MG63 (cell line): ENCODE measurements at regions not wholly inside any gene's neighbourhood (a gene's known extent, or its start where the extent isn't known, plus 50 kb on each side); places are given as distances from the start of the nearest gene placed in this dataset.
A peak's percentile ranks its signal among the peaks of the same experiment; 100 is the strongest.

Source experiments
- DNase-seq: peaks from one replicate; pipeline ENCODE4 v3.0.0-alpha.2; 2020
- H3K27me3 ChIP-seq: fragments of 250-450 bp; sonication (Bioruptor Pico); 2 replicates; pipeline ENCODE4 v1.5.1; 2020; ENCODE audit warnings: mild to moderate bottlenecking, moderate library complexity
- H3K36me3 ChIP-seq: fragments of 250-450 bp; sonication (Bioruptor Pico); 2 replicates; pipeline ENCODE4 v1.5.1; 2020; ENCODE audit warnings: mild to moderate bottlenecking, moderate library complexity
- H3K4me3 ChIP-seq: fragments of 250-450 bp; sonication (Bioruptor Pico); 2 replicates; pipeline ENCODE4 v1.5.1; 2020; ENCODE audit warnings: mild to moderate bottlenecking, moderate library complexity
- H3K9me3 ChIP-seq: fragments of 250-450 bp; sonication (Bioruptor Pico); 2 replicates; pipeline ENCODE4 v1.5.1; 2020; ENCODE audit warnings: mild to moderate bottlenecking, moderate library complexity

DNA sequence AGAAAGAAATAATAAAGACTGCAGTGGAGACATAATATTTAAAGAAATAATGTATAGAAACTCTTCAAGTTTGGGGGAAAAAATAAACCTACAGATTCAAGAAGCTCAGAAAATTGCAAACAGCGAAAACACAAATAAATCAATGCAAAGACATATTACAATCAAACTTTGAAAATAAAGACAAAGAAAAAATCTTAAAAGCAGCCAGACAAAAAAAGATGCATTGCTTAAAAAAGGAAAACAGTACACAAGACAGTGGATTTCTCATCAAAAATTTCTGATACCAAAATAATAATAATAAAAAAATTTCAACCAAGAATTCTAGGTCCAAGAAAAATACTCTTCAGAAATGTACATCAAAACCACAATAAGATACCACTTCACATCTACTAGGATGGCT is 681.0 kb downstream of the UQCRFS1 start:
- Histone ChIP-seq H3K9me3 (no peaks in the 10 kb centered on the region), H3K27me3 (no peaks in the 10 kb centered on the region), H3K36me3 (no peaks in the 10 kb centered on the region), H3K4me3 (no peak overlapping the region)
- no peak for DNase-seq

DNA sequence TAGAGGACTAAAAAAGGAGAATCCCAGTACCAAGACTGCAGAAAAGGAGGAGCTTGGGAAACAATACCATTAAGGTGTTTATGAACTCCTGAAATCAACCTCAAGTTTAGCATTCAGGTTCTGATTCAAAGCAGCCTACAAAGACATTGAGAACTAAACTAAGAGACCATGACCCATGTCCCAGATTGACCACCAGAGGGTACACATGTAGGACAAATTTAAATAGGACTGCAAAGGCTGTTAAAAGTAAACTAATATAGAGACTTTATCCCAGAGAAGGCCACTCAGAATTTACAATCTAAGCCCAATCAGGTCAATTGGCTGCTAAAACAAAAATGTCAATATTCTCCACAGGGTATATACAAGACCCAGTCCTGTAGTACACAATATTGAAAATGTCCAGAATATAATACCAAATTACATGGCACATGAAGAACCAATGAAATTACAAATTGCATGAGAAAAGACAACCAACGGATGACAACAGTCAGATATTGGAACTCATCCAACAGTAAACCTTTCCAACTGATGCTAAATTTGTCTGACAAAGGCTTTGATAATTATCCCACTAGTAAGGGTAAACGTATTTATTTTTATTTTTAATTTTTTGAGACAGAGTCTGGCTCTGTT is 682.4 kb downstream of the UQCRFS1 start:
- Histone ChIP-seq H3K27me3 (no peaks in the 10 kb centered on the region), H3K9me3 (no peaks in the 10 kb centered on the region; the same call in 1 of the 2 replicates), H3K4me3 (no peak overlapping the region), H3K36me3 (no peaks in the 10 kb centered on the region)
- no peak for DNase-seq

DNA sequence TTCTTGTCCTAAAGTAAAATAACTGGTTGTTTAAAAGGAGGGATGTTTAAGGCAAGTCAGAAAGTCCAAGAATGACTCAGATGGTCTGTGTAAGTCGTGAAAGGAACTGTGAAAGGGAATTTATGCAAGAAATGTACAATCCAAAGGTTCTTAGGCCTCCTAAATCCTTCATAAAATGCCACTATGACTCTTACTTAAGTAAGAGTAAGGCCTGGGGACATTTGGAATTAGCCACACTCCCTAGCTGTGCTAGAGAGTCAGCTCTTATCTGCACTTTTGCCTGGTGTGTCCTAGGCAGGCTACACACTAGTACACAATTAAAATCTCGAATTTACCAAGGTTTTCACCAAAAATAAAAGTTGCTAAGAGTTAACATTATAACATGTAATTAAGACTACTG is 686.9 kb downstream of the UQCRFS1 start:
- Histone ChIP-seq H3K9me3 (no peaks in the 10 kb centered on the region; the same call in 1 of the 2 replicates), H3K4me3 (no peak overlapping the region), H3K27me3 (no peaks in the 10 kb centered on the region), H3K36me3 (no peaks in the 10 kb centered on the region)
- DNase-seq, result no peak

DNA sequence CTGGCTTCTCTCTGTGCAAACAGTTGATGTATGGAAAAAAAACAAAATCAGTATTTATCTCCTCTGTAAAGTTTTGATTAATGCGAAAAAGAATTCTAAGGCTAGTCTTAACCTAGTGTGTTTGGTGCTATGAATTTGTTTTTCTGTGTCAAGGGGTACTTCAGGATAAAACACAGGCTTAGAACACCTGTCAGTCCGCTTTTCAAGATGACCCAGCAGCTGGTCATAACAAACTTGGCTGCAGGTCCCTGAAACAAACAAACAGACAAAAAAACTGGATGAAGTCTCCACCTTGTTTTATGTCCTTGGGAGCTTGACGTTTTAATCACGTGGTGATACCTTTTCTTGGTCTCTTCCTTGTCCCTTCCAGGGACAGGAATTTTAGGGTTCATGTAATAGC is 689.3 kb downstream of the UQCRFS1 start:
- no peak for DNase-seq
- H3K9me3 ChIP-seq, result no peaks in the 10 kb centered on the region; the same call in 1 of the 2 replicates
- no peak overlapping the region for H3K4me3 ChIP-seq
- H3K36me3 ChIP-seq, result no peaks in the 10 kb centered on the region
- H3K27me3 ChIP-seq, result no peaks in the 10 kb centered on the region

DNA sequence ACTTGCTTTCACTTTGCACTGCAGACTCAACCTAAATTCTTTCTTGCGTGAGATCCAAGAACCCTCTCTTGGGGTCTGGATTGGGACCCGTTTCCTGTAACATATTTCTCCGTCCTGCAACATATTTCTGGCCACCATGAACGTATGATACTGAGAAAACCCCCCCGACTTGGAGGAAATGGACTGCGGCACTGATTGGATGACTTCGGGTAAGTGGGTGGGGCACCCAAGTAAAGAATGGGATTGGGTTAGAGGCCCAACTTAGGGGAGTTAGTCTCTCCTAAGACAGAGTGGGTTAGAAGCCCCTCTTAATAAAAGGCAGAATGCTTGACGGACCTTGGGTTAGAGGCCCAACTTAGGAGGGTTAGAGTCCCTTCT is 690.4 kb downstream of the UQCRFS1 start:
- Histone ChIP-seq H3K9me3 (no peaks in the 10 kb centered on the region; the same call in 1 of the 2 replicates), H3K27me3 (no peaks in the 10 kb centered on the region), H3K36me3 (no peaks in the 10 kb centered on the region), H3K4me3 (no peak overlapping the region)
- DNase-seq, result no peak

DNA sequence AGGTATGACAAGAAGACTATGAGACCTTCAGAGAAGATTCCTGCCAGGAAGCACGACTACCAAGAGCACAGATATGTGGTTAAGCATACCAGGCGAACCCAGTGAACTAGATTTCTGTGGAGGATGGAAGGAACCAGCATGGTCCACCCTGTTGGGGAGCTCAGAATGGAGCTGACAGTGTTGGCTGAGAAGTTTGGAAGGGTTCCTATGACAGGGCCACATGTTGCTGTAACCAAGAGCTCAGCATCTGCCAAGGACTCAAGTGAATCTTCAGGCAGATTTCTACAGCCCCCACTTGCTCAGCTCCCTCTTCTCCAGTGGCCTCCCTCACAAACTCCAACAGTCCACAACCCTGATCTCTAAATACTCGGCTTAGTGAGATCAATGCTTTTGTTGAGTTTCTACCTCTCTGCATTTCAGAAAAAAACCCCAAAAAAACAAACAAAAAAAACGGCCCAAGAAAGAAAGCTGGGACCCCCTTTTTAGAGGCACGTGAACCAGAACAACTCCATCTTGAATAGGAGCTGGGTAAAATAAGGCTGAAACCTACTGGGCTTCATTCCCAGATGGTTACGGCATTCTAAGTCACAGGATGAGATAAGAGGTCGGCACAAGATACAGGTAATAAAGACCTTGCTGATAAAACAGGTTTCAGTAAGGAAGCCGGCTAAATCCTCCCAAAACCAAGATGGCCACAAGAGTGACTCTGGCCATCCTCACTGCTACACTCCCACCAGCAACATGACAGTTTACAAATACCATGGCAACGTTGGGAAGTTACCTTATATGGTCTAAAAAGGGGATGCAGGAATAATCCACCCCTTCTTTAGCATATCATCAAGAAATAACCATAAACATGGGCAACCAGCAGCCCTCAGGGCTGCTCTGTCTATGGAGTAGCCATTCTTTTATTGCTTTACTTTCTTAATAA is 691.1 kb downstream of the UQCRFS1 start:
- no peaks in the 10 kb centered on the region; the same call in 1 of the 2 replicates for H3K9me3 ChIP-seq
- no peaks in the 10 kb centered on the region for H3K27me3 ChIP-seq
- no peak for DNase-seq
- H3K36me3 ChIP-seq, result no peaks in the 10 kb centered on the region
- no peak overlapping the region for H3K4me3 ChIP-seq

DNA sequence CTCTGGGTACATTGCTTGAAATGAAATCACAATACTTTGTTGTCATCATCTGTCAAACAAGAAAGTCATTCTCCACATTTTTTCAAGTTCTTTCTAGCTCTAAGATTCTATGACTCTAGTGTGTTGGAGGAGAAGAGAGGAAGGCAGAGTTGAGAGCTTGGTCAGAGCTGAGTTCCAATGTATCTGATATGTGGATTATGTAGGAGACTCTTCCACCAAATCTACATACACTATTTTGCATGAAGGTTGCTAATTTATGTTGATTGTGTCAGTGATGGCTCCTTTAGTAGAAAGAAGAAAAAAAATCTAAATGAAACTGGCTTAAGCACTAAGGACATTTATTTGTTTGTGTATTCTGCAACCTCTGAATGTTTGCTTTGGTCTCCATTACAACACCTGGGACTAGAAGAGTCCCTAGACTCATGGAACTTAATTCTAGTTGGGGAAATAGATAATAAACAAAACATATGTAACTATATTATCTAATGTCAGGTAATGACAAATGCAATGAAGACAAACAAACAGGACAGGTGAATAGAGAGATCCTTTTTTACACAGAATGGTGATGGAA is 691.9 kb downstream of the UQCRFS1 start:
- Histone ChIP-seq H3K9me3 (no peaks in the 10 kb centered on the region; the same call in 1 of the 2 replicates), H3K36me3 (no peaks in the 10 kb centered on the region), H3K4me3 (no peak overlapping the region), H3K27me3 (no peaks in the 10 kb centered on the region)
- no peak for DNase-seq

DNA sequence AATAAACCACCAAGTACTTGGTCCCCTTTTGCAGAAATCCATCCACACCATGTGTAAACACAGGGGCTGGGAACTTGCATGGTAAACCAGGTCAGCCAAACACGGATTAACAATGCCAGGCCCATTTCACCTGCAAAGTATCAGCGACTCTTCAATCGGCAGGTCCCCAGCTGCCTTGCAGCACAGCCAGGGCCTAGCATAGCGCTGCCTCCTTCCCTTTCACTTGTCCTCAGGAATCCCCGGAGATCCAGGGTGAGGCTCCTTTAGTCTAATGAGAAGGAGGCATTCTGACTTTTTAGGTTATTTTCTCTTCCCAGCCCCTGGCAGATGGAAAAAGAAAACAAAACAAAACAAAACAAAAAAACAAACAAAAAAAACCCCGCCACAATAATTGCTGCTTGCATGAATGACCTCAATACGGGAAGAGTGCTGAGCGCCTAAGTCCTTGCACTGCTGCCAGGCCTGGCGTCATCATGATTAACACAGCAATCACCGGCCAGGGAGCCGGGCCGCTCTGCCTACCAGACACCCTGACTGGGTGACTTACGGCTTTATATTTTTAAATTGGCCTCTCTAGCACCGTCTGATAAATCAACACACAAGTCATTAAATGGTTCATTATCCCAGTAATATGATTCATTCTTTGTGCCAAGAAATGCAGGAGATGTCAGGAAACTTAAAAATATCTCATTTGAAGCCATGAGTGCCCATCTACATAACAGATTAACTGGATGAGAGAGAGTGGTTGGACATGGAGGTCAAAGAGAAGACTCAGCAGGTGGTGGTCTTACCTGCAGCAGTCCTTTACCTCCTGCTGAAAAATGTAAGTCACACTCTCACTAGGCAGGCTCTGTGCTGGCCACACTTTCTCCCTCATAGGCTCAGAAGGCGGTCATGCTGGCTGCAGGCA is 692.7 kb downstream of the UQCRFS1 start:
- no peaks in the 10 kb centered on the region for H3K27me3 ChIP-seq

DNA sequence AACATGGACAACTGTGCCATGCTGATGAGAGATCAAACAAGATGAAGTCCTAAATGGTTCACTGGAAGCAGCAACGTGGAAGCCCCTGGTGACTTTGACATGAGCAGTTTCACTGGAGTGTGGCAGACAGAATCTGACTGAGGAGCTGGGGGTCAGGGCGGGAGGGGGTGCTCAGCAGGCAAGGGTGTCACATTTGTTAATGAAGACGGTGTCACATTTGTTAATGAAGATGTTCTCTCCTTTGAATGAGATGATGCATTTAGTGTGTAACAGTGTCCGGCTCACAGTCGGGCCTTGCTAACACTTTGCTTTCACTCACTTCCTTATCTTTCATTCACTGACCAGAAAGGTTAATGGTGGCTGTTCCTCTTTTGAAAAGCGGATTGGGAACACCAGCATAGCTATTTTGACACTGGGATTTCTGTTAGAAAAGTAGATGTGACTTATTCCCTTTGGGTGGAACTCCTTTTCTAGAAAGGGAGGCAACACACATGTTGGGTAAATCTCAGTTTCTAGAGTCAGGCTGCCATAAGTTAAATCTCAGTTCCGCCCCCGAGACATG is 693.7 kb downstream of the UQCRFS1 start:
- H3K9me3 ChIP-seq, result no peaks in the 10 kb centered on the region
- no peak overlapping the region for H3K4me3 ChIP-seq
- DNase-seq, result no peak
- no peaks in the 10 kb centered on the region for H3K27me3 ChIP-seq
- no peaks in the 10 kb centered on the region for H3K36me3 ChIP-seq

More for the DNA sequence above, 692.7 kb downstream of the UQCRFS1 start:
- Histone ChIP-seq H3K9me3 (no peaks in the 10 kb centered on the region), H3K4me3 (no peak overlapping the region), H3K36me3 (no peaks in the 10 kb centered on the region)
- DNase-seq, result peak; percentile 93

DNA sequence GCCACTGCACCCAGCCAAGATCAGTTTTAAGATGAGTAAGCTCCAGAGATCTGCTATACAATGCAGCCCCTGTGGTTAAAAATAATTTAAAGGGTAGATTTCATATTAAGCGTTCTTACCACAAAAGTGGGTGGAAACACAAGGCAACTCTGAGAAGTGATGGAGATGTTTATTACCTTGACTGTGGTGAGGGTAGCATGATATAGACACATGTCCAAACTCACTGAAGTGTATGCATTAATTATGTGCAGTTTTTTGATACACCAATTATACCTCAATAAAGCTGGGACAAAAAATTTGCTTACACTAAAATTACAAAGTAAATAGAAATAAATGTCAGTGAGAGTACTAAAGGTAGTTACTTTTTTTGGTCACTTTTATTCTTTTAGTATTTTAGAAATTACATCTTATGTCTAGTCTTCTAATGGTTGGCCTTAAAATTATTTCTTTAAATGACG is 696.5 kb downstream of the UQCRFS1 start:
- Histone ChIP-seq H3K4me3 (no peak overlapping the region), H3K36me3 (no peaks in the 10 kb centered on the region), H3K9me3 (no peaks in the 10 kb centered on the region), H3K27me3 (no peaks in the 10 kb centered on the region)
- no peak for DNase-seq

DNA sequence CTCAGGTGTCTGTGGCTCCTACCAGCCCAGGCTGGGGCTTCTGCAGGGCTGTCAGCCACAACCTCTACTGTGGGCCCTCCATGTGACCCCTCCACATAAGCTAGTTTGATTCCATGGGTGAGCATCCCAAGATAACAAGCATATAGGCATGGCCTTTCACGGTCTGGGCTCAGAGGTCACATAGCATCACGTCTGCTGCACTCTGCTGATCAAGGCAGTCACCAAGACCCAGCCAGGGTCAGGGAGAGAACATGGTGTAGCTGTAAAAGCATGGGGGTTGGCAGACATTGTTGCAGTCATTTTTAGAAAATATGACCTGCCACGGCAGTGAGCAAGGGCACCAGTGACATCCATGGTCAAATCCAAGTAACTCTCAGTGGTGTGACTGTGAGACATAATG is 698.8 kb downstream of the UQCRFS1 start:
- Histone ChIP-seq H3K4me3 (no peak overlapping the region), H3K36me3 (no peaks in the 10 kb centered on the region), H3K27me3 (no peaks in the 10 kb centered on the region), H3K9me3 (no peaks in the 10 kb centered on the region)
- DNase-seq, result no peak

DNA sequence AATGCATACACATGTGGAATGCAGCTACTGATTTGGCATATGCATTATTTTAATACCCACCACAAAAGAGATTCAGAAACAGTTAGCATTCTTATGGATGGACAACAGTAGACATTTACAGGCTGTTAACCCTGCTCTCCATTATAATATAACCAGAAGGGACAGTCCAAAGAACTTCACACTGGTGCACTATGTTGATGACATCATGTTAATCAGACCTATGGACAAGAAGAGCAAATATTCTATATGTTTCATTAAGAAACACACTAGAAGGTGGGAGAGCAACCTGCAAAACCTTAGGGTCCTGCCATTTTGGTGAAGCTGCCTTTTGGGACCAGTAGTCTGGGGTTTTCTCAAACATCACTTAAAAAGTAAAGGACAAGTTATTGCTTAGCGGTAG is 701.3 kb downstream of the UQCRFS1 start:
- no peaks in the 10 kb centered on the region for H3K9me3 ChIP-seq
- DNase-seq, result no peak
- H3K4me3 ChIP-seq, result no peak overlapping the region
- H3K27me3 ChIP-seq, result no peaks in the 10 kb centered on the region
- H3K36me3 ChIP-seq, result no peaks in the 10 kb centered on the region

DNA sequence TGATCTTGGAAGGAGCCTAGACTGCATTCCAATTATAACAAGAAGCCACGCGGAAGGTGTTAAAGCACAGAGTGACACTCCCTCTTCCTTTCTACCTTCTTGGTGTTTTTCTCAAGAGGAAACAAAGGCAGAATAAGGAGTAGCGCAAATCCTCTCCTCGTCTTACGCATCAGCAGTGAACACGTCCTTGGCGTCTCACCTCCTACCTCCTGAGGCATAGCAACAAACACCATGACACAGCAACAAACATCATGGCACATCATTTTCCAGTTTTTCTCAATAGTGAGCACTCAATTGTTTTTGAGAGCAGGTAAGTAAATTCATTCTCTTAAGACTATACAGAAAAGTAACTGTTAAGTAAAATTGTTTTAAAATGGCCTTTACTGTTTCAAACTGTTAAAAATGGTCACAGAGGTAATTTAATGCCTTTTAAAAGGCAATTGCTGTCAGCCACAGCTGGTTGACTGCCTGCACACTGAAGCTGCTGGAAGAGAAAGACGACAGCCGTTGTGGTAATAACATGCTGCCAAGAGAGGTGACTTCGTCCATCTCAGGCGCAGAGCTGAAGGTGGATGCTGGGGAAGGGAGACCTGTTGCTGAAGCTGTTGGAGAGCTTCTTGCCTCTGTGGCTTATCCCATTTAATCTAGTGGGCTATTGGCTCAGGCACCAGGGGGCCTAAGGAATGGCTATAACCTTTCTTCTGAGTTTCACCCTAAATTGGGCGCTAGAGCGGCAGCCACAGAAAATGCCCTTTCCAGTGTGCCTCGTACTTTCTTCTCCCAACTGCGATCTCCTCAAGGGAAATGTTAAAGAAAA is 703.7 kb downstream of the UQCRFS1 start:
- H3K4me3 ChIP-seq, result no peak overlapping the region
- H3K27me3 ChIP-seq, result no peaks in the 10 kb centered on the region
- no peak for DNase-seq
- H3K36me3 ChIP-seq, result no peaks in the 10 kb centered on the region
- no peaks in the 10 kb centered on the region for H3K9me3 ChIP-seq

DNA sequence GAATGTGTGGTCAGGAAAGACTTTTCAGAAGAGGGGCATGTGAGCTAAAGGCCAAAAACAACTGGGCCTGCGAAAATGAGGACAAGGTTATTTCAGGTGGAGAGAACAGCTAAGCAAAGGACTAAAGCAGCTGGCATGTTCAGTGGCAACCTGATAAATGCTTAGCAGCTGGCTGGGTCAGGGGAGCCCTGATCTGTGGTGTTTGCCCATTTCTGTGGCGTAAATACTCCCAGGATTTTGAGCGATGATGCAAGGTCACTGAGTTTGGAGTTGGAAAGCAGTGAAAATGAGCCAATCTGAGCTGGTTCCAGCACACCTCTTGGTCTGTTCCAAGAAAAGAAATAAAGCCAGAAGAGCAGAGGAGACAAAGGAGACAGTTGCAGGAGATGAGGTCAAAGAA is 704.3 kb downstream of the UQCRFS1 start:
- DNase-seq, result no peak
- no peak overlapping the region for H3K4me3 ChIP-seq
- no peaks in the 10 kb centered on the region for H3K27me3 ChIP-seq
- H3K9me3 ChIP-seq, result no peaks in the 10 kb centered on the region
- H3K36me3 ChIP-seq, result no peaks in the 10 kb centered on the region

DNA sequence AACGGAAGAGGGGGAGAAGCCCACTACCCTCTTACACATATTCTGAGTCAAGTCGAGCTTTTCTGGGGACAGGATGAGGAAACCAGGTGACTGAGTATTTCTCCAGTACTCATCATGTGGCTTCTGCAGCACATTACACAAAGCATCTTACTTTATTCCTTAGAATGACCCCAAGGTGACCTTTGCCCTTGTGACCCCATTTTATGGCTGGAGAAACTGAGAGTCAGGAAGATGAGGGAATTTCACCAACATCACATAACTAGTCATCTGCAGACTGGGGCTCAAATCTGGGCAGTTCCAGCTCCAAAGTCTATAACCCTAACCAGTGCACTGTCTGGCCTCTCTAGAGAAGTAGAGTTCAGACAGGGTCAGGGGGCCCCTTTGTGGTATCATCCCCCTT is 707.0 kb downstream of the UQCRFS1 start:
- H3K36me3 ChIP-seq, result no peaks in the 10 kb centered on the region

DNA sequence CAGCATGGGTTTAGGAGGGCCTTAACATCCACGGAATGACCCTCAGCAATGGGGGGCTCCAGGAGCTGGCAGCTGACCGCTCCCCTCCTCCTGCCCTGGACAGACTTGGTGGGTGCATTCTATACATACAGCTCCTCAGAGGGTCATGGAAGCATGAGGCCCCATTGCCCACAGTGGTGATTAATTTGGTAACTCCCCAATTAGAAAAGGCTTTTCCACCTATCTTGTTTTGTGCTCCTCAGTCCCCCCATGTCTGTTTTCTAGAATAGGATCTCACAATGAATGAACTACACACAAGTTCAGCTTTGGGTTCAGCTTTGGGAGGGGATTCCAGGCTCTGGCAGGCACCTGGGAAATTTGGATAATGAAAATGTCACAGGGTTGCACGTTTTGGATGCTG is 707.8 kb downstream of the UQCRFS1 start:
- DNase-seq, result no peak
- Histone ChIP-seq H3K9me3 (no peaks in the 10 kb centered on the region), H3K36me3 (no peaks in the 10 kb centered on the region), H3K27me3 (no peaks in the 10 kb centered on the region), H3K4me3 (no peak overlapping the region)

More for the DNA sequence above, 707.0 kb downstream of the UQCRFS1 start:
- Histone ChIP-seq H3K9me3 (no peaks in the 10 kb centered on the region), H3K4me3 (no peak overlapping the region), H3K27me3 (no peaks in the 10 kb centered on the region)
- no peak for DNase-seq
